ENCODE measurements at regions not wholly inside any gene's neighbourhood (a gene's known extent, or its start where the extent isn't known, plus 50 kb on each side); places are given as distances from the start of the nearest gene placed in this dataset.

GRCh38 chr4:111483375-111484169 is 661.7 kb upstream of the FAM241A start:
- Histone ChIP-seq H3K4me3 (ENCODE audit: low read depth, low read length) (no peak overlapping the region), H3K27ac (no peak overlapping the region), H3K27me3 (replicated peaks) (no peaks in the 10 kb centered on the region), H3K36me3 (replicated peaks) (no peaks in the 10 kb centered on the region)
- in situ Hi-C loops (cut with HindIII; ENCODE audit: low pct_ligation_motif_present, low sequenced_read_pairs) = no loop called here
- DNase-seq = no peak
- TF ChIP-seq, protein P1, sequence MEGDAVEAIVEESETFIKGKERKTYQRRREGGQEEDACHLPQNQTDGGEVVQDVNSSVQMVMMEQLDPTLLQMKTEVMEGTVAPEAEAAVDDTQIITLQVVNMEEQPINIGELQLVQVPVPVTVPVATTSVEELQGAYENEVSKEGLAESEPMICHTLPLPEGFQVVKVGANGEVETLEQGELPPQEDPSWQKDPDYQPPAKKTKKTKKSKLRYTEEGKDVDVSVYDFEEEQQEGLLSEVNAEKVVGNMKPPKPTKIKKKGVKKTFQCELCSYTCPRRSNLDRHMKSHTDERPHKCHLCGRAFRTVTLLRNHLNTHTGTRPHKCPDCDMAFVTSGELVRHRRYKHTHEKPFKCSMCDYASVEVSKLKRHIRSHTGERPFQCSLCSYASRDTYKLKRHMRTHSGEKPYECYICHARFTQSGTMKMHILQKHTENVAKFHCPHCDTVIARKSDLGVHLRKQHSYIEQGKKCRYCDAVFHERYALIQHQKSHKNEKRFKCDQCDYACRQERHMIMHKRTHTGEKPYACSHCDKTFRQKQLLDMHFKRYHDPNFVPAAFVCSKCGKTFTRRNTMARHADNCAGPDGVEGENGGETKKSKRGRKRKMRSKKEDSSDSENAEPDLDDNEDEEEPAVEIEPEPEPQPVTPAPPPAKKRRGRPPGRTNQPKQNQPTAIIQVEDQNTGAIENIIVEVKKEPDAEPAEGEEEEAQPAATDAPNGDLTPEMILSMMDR (IDR thresholded peaks at IDR 0.05; ENCODE audit: low read depth, low read length, missing control alignments) = no peak

GRCh38 chr4:111492496-111492895 is 652.8 kb upstream of the FAM241A start:
- Histone ChIP-seq H3K36me3 (replicated peaks) (no peaks in the 10 kb centered on the region), H3K4me3 (ENCODE audit: low read depth, low read length) (no peak overlapping the region), H3K27ac (no peak overlapping the region), H3K27me3 (replicated peaks) (no peaks in the 10 kb centered on the region)
- DNase-seq = no peak
- TF ChIP-seq, protein P1 (IDR thresholded peaks at IDR 0.05; ENCODE audit: low read depth, low read length, missing control alignments) = no peak
- in situ Hi-C loops (cut with HindIII; ENCODE audit: low pct_ligation_motif_present, low sequenced_read_pairs) = no loop called here

DNA sequence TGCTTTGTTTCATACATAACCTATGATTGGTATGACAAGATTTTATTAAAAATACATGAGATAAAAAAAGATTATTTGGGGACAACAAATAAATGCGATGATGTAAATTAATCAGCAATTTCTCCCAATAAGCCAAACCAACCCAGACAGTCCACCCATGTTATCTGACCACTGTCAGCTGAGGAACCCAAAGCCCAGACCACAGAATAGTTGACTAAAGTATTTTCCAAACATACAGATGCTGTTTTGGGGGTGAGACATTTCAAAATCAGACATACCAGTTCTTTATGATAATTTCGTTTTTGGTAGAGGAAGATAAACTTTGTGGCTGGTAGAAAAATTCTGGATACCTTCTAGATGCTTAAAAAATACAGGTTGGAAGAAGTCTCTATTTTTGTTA is 650.8 kb upstream of the FAM241A start:
- Histone ChIP-seq H3K27ac (no peak overlapping the region), H3K4me3 (ENCODE audit: low read depth, low read length) (no peak overlapping the region), H3K36me3 (replicated peaks) (no peaks in the 10 kb centered on the region), H3K27me3 (replicated peaks) (no peaks in the 10 kb centered on the region)
- DNase-seq = peak; percentile 2
- TF ChIP-seq, protein P1 (IDR thresholded peaks at IDR 0.05; ENCODE audit: low read depth, low read length, missing control alignments) = no peak
- in situ Hi-C loops (cut with HindIII; ENCODE audit: low pct_ligation_motif_present, low sequenced_read_pairs) = no loop called here

- Histone ChIP-seq H3K27me3 (replicated peaks) (no peaks in the 10 kb centered on the region), H3K27ac (no peak overlapping the region), H3K36me3 (replicated peaks) (no peaks in the 10 kb centered on the region), H3K4me3 (ENCODE audit: low read depth, low read length) (no peak overlapping the region)
- TF ChIP-seq, protein P1 (IDR thresholded peaks at IDR 0.05; ENCODE audit: low read depth, low read length, missing control alignments) = no peak
- in situ Hi-C loops (cut with HindIII; ENCODE audit: low pct_ligation_motif_present, low sequenced_read_pairs) = no loop called here
- no peak for DNase-seq
Observed at GRCh38 chr4:111494971-111495370, 650.3 kb upstream of the FAM241A start.

DNA sequence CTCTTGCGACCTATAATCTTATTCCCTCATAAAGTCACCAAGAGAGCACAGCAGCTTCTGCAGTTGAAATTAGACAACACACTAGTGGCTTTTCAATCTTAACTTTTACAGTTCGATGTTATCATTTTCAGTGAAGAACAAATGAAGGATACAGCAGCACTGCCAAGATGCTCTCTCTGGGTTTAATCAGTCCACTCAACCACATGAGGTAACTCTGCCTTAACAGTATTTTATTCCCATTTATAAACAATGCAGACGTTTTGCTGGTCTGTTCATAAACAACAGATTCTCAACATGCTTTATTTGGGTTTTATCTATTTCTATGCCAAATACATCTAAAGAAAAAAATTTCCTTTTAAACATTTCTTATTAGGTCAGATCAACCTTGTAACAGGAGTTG is 646.0 kb upstream of the FAM241A start:
- DNase-seq = no peak
- in situ Hi-C loops (cut with HindIII; ENCODE audit: low pct_ligation_motif_present, low sequenced_read_pairs) = no loop called here
- Histone ChIP-seq H3K27me3 (replicated peaks) (no peaks in the 10 kb centered on the region), H3K36me3 (replicated peaks) (no peaks in the 10 kb centered on the region), H3K27ac (no peak overlapping the region), H3K4me3 (ENCODE audit: low read depth, low read length) (no peak overlapping the region)
- TF ChIP-seq, protein P1 (IDR thresholded peaks at IDR 0.05; ENCODE audit: low read depth, low read length, missing control alignments) = no peak

- in situ Hi-C loops (cut with HindIII; ENCODE audit: low pct_ligation_motif_present, low sequenced_read_pairs) = no loop called here
- Histone ChIP-seq H3K36me3 (replicated peaks) (no peaks in the 10 kb centered on the region), H3K4me3 (ENCODE audit: low read depth, low read length) (no peak overlapping the region), H3K27me3 (replicated peaks) (no peaks in the 10 kb centered on the region), H3K27ac (no peak overlapping the region)
- TF ChIP-seq, protein P1 (IDR thresholded peaks at IDR 0.05; ENCODE audit: low read depth, low read length, missing control alignments) = no peak
- DNase-seq = no peak
Observed at GRCh38 chr4:111499706-111500105, 645.5 kb upstream of the FAM241A start.

Measured in brain microvascular endothelial cell (primary cell).